Stimulated activated CD4-positive, alpha-beta T cell treated with anti-CD3 and anti-CD28 coated beads, Interleukin-12 subunit alpha, Interleukin-12 subunit beta, amount 100 ng/mL, for 4 hours (primary cell): ENCODE measurements at regions not wholly inside any gene's neighbourhood (a gene's known extent, or its start where the extent isn't known, plus 50 kb on each side); places are given as distances from the start of the nearest gene placed in this dataset.
A peak's percentile ranks its signal among the peaks of the same experiment; 100 is the strongest.

Experiments
- DNase-seq: peaks from one replicate; pipeline ENCODE4 v3.0.0-alpha.2; 2020

GRCh38 chr14:73780896-73781295 lies 66.7 kb upstream of the PNMA1 start:
- no peak for DNase-seq

GRCh38 chr14:73780391-73780790 lies 66.2 kb upstream of the PNMA1 start:
- no peak for DNase-seq

GRCh38 chr14:73778736-73779135 lies 64.6 kb upstream of the PNMA1 start:
- no peak for DNase-seq

- no peak for DNase-seq
Measured at GRCh38 chr14:73777420-73777819, 63.2 kb upstream of the PNMA1 start.

GRCh38 chr14:73776194-73776537 lies 62.0 kb upstream of the PNMA1 start:
- DNase-seq = no peak

- no peak for DNase-seq
Measured at GRCh38 chr14:73775339-73776193, 61.4 kb upstream of the PNMA1 start.

GRCh38 chr14:73774671-73775070 lies 60.5 kb upstream of the PNMA1 start:
- DNase-seq = no peak

- no peak for DNase-seq
Measured at GRCh38 chr14:73774241-73774570, 60.0 kb upstream of the PNMA1 start.

GRCh38 chr14:73773441-73774240 lies 59.5 kb upstream of the PNMA1 start:
- DNase-seq = no peak

GRCh38 chr14:73771848-73772638 lies 57.9 kb upstream of the PNMA1 start:
- peak; percentile 61 for DNase-seq

GRCh38 chr14:73770977-73771847 lies 57.0 kb upstream of the PNMA1 start:
- DNase-seq = no peak

- no peak for DNase-seq
Measured at GRCh38 chr14:73768107-73768506, 53.9 kb upstream of the PNMA1 start.

GRCh38 chr14:73764406-73765280 lies 50.5 kb upstream of the PNMA1 start:
- no peak for DNase-seq
